Natural killer cell treated with Interleukin-12 subunit alpha and Interleukin-12 subunit beta and Interleukin-15 and Interleukin-18, amount 100 ng/mL, for 72 hours (primary cell): ENCODE measurements at regions not wholly inside any gene's neighbourhood (a gene's known extent, or its start where the extent isn't known, plus 50 kb on each side); places are given as distances from the start of the nearest gene placed in this dataset.
A peak's percentile ranks its signal among the peaks of the same experiment; 100 is the strongest.

ENCODE experiments used
- ATAC-seq, 2 donors: fragments of 150-1000 bp; cut with Tn5 transposase in 1 of 2; sonication (Bioruptor Pico), chemical (Tn5 transposase) in 1 of 2; 2 replicates each; pipeline ENCODE4 v1.10.0; 2021
- DNase-seq: peaks from one replicate; pipeline ENCODE4 v3.0.0; 2022; ENCODE audit warnings: low spot score
- H3K27ac Mint-ChIP-seq, 2 donors: 1 replicate in 1 of 2; 2 replicates in 1 of 2; pipeline ENCODE4 v1.8.0; 2022; ENCODE audit warnings: mixed read lengths in 2 of 2, mild to moderate bottlenecking in 1 of 2, moderate library complexity in 1 of 2
- H3K27me3 Mint-ChIP-seq, 2 donors: 1 replicate in 1 of 2; 2 replicates in 1 of 2; pipeline ENCODE4 v1.8.0; 2022; ENCODE audit warnings: mixed read lengths in 2 of 2
- H3K36me3 Mint-ChIP-seq: one replicate; pipeline ENCODE4 v1.8.0; 2022; ENCODE audit warnings: mixed read lengths
- H3K4me1 Mint-ChIP-seq, 2 donors: 1 replicate in 1 of 2; 2 replicates in 1 of 2; pipeline ENCODE4 v1.8.0; 2022; ENCODE audit warnings: low read depth in 2 of 2, mixed read lengths in 2 of 2, mild to moderate bottlenecking in 1 of 2
- H3K4me3 Mint-ChIP-seq: one replicate; pipeline ENCODE4 v1.8.0; 2022; ENCODE audit warnings: mixed read lengths
- H3K9me3 Mint-ChIP-seq: 2 replicates; pipeline ENCODE4 v1.8.0; 2022; ENCODE audit warnings: mixed read lengths

DNA sequence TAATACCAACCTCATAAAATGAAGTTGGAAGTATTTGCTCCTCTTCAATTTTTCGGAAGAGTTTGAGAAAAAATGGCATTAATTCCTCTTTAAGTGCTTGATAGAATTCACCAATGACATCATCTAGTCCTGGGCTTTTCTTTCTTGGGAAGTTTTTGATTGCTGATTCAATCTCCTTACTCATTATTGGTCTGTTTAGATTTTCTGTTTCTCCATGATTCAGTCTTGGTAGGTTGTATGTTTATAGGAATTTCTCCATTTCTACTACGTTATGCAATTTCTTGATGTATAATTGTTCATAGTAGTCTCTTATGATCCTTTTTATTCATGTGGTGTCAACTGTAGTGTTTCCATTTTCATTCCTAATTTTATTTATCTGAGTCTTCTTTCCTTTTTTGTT, 141.5 kb upstream of the PRNP start:
- Mint-ChIP-seq H3K4me3 (no peak overlapping the region), H3K27me3 (peaks cover 37 to 60% of the 10 kb centered on the region in 2 donors)

GRCh38 chr20:4542270-4542669, 144.0 kb upstream of the PRNP start:
- H3K27ac Mint-ChIP-seq: no peak overlapping the region
- H3K27me3 Mint-ChIP-seq: peaks cover 39 to 65% of the 10 kb centered on the region in 2 donors
- H3K4me3 Mint-ChIP-seq: no peak overlapping the region
- no peaks in the 10 kb centered on the region for H3K36me3 Mint-ChIP-seq
- DNase-seq (no peak), ATAC-seq (no peak)
- no peaks in the 10 kb centered on the region for H3K9me3 Mint-ChIP-seq
- H3K4me1 Mint-ChIP-seq: no peaks in the 10 kb centered on the region

More for the DNA sequence above, 141.5 kb upstream of the PRNP start:
- DNase-seq (no peak), ATAC-seq (no peak)
- Mint-ChIP-seq H3K4me1 (no peaks in the 10 kb centered on the region), H3K27ac (no peak overlapping the region), H3K9me3 (no peaks in the 10 kb centered on the region), H3K36me3 (no peaks in the 10 kb centered on the region)

DNA sequence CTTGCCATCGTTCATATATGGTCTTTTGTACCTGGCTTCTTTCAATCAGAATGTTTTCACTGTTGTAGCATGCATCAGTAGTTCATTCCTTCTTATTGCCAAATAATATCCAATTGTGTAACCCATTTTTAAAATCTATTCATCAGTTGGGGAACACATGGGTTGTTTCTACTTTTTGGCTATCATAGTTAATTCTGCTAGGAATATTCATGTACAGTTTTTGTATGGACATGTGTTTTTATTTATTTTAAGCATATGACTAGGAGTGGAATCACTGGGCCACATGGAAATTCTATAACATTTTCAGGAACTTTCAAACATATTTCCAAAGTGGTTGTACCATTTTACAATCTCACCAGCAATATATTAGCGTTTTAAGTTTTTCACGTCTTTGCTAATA, 151.9 kb upstream of the PRNP start:
- DNase-seq (no peak), ATAC-seq (no peak)
- peaks cover 3% of the 10 kb centered on the region for H3K9me3 Mint-ChIP-seq
- H3K27ac Mint-ChIP-seq: no peak overlapping the region
- peaks cover 25 to 54% of the 10 kb centered on the region in 2 donors for H3K27me3 Mint-ChIP-seq
- H3K4me3 Mint-ChIP-seq: no peak overlapping the region
- H3K36me3 Mint-ChIP-seq: no peaks in the 10 kb centered on the region
- no peaks in the 10 kb centered on the region for H3K4me1 Mint-ChIP-seq

DNA sequence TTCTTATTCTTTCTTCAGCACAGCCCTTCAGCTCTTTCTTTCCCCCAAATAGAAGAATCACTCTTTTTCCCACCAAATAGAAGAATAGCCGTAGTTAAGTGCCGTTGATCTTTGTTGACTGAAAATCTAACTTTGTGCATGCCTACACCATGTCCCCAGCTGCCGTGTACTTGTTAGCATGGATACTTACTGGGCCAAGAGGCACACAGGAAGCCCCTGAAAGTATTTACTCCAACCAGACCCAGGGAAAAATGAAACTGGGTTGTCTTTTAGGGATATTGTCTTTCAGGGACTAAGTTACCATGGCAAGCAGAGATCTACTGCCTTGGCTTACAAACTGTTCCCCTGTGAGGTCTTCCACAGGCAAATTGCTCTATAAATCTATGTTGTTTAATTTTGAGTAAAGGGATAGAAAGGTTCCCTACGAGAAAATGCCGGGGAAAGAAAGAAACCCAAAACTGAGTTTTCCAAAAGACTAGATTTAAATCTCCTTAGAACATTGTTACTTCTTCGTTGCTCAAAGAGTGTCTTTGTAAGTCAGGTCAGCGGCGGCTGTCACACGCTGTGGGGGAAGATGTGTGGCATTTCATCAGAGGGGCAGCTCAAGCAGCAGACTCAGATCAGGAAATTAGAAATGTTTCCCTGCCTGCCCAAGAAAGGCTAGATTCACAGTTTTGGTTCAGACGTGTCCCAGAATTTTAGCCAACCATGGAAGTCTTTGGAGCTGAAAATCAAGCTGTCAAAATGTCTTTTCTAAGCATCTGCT, 152.7 kb upstream of the PRNP start:
- ATAC-seq (no peak), DNase-seq (no peak)
- Mint-ChIP-seq H3K27me3 (peaks cover 21 to 54% of the 10 kb centered on the region in 2 donors), H3K9me3 (peaks cover 3% of the 10 kb centered on the region), H3K36me3 (no peaks in the 10 kb centered on the region), H3K4me1 (no peaks in the 10 kb centered on the region), H3K4me3 (no peak overlapping the region), H3K27ac (no peak overlapping the region)

DNA sequence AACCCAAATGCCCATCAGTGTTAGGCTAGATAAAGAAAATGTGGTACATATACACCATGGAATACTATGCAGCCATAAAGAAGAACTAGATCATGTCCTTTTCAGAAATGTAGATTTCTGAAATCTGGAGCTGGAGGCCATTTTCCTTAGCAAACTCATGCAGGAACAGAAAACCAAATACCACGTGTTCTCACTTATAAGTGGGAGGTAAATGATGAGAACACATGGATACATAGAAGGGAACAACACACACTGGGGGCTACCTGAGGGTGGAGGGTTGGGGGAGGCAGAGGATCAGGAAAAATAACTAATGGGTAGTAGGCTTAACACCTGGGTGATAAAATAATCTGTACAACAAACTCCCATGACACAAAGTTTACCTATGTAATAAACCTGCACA, 153.5 kb upstream of the PRNP start:
- Mint-ChIP-seq H3K36me3 (peaks cover 6% of the 10 kb centered on the region), H3K4me3 (no peak overlapping the region), H3K27ac (no peak overlapping the region), H3K4me1 (no peaks in the 10 kb centered on the region), H3K27me3 (peaks cover 24 to 57% of the 10 kb centered on the region in 2 donors), H3K9me3 (peaks cover 5% of the 10 kb centered on the region)
- DNase-seq: no peak
- ATAC-seq: no peak

- ATAC-seq: no peak
- Mint-ChIP-seq H3K4me1 (no peaks in the 10 kb centered on the region), H3K27ac (no peak overlapping the region)
Measured at GRCh38 chr20:4524792-4525191, 161.5 kb upstream of the PRNP start.

GRCh38 chr20:4524307-4524706, 161.9 kb upstream of the PRNP start:
- Mint-ChIP-seq H3K27me3 (peaks cover 16 to 39% of the 10 kb centered on the region in 2 donors), H3K4me1 (no peaks in the 10 kb centered on the region), H3K27ac (no peak overlapping the region), H3K36me3 (peaks cover 13% of the 10 kb centered on the region), H3K9me3 (peaks cover 5% of the 10 kb centered on the region), H3K4me3 (no peak overlapping the region)
- no peak for DNase-seq
- ATAC-seq: no peak

More at GRCh38 chr20:4524792-4525191, 161.5 kb upstream of the PRNP start:
- Mint-ChIP-seq H3K9me3 (peaks cover 5% of the 10 kb centered on the region), H3K27me3 (peaks cover 16 to 39% of the 10 kb centered on the region in 2 donors), H3K4me3 (no peak overlapping the region), H3K36me3 (peaks cover 13% of the 10 kb centered on the region)
- no peak for DNase-seq

GRCh38 chr20:4522310-4522709, 163.9 kb upstream of the PRNP start:
- Mint-ChIP-seq H3K9me3 (no peaks in the 10 kb centered on the region), H3K4me1 (no peaks in the 10 kb centered on the region), H3K27ac (no peak overlapping the region), H3K36me3 (peaks cover 4% of the 10 kb centered on the region), H3K27me3 (peaks cover 15 to 28% of the 10 kb centered on the region in 2 donors), H3K4me3 (no peak overlapping the region)
- DNase-seq (no peak), ATAC-seq (no peak)

DNA sequence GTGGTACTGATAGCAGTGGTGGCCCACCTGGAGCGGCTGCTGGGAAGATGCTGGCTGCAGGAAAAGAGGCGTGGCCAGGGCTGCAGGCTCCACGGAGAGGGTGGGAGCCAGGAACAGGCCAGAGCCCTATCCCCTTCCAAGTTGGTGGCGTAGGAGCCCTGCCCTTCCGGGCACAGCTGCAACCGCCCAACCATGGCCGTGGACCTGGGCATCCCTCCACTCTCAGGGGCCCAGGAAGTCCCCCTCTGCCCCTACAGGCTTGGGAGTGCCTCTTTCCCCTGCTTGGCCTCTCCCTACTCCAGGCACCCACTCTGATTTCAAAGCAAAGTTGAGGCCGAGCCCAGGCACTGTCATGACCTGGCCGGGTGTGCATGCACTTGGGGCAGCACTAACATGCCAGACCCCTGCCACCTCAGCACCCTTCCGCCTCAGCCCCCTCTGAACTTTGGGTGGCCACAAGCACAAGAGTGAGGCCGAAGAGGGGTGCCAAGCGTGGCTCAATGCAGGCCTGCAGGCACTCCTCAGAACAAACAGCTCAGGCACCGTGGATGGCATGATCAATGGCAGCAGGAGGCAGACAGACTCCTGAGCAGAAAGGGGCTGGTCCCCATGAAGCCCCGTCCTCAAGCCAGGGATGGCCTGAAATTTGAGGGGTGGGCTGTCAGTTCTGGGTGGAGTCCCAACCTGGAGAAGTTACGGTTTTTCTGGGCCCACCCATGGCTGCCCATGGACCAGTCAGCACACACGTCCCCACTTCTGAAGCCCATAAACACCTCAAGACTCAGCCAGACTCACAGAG, 164.9 kb upstream of the PRNP start:
- ATAC-seq (peak; percentile 38 to 40), DNase-seq (no peak)
- Mint-ChIP-seq H3K27me3 (peaks cover 16 to 24% of the 10 kb centered on the region in 2 donors), H3K9me3 (no peaks in the 10 kb centered on the region), H3K4me1 (no peaks in the 10 kb centered on the region), H3K27ac (no peak overlapping the region), H3K36me3 (no peaks in the 10 kb centered on the region), H3K4me3 (no peak overlapping the region)

DNA sequence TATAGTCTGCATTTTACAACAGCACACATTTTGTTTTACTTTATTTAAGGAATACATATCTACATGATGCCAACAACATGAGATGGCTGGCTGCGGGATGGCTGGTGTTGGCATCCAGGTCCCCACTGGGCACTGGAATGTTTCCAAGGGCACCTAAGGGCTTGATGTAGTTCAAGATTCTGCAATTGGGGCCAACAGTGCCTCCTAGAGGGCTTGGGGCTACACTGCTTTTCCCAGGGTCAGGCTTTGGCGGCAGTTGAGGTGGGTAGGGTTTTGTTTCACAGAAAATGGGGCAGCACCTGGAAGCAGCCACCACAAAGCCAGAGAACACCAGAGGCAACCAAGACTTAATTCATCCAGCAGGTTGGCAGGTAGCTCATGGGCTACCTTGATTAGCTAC, 166.7 kb upstream of the PRNP start:
- Mint-ChIP-seq H3K36me3 (no peaks in the 10 kb centered on the region), H3K27ac (no peak overlapping the region), H3K9me3 (no peaks in the 10 kb centered on the region), H3K27me3 (peaks cover 18 to 33% of the 10 kb centered on the region in 2 donors), H3K4me1 (no peaks in the 10 kb centered on the region), H3K4me3 (no peak overlapping the region)
- DNase-seq (no peak), ATAC-seq (no peak)

DNA sequence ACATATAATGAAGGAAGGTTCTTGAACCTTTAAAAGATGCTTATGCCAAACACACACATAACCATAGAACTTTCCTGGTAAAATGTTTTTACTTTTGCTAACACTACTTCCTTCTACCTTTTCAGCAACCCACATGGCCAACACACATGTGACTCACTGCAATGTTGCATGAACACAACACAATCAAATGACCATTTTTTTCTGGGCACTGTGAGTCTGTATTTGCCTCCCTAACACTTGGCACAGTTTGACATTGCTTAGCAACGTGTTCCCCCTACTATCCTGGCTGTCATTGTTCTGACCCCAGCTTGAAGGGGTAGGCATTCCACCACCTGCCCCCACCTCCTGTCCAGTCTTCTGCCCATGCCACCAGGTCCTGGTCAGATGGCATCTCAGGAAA, 169.4 kb upstream of the PRNP start:
- Mint-ChIP-seq H3K4me1 (no peaks in the 10 kb centered on the region), H3K9me3 (no peaks in the 10 kb centered on the region), H3K27me3 (peaks cover 24 to 44% of the 10 kb centered on the region in 2 donors), H3K27ac (no peak overlapping the region), H3K4me3 (no peak overlapping the region), H3K36me3 (no peaks in the 10 kb centered on the region)
- DNase-seq (no peak), ATAC-seq (no peak)

GRCh38 chr20:4513720-4514119, 172.5 kb upstream of the PRNP start:
- Mint-ChIP-seq H3K4me3 (no peak overlapping the region), H3K27ac (no peak overlapping the region), H3K27me3 (peaks cover 36 to 64% of the 10 kb centered on the region in 2 donors), H3K36me3 (peaks cover 5% of the 10 kb centered on the region), H3K4me1 (no peaks in the 10 kb centered on the region), H3K9me3 (no peaks in the 10 kb centered on the region)
- ATAC-seq (no peak), DNase-seq (no peak)

- ATAC-seq: no peak
- peaks cover 33 to 58% of the 10 kb centered on the region in 2 donors for H3K27me3 Mint-ChIP-seq
- H3K4me3 Mint-ChIP-seq: no peak overlapping the region
- peaks cover 5% of the 10 kb centered on the region for H3K36me3 Mint-ChIP-seq
- no peaks in the 10 kb centered on the region for H3K9me3 Mint-ChIP-seq
- H3K4me1 Mint-ChIP-seq: no peaks in the 10 kb centered on the region
- H3K27ac Mint-ChIP-seq: no peak overlapping the region
- DNase-seq: no peak
Measured at GRCh38 chr20:4512891-4513550, 173.2 kb upstream of the PRNP start.

DNA sequence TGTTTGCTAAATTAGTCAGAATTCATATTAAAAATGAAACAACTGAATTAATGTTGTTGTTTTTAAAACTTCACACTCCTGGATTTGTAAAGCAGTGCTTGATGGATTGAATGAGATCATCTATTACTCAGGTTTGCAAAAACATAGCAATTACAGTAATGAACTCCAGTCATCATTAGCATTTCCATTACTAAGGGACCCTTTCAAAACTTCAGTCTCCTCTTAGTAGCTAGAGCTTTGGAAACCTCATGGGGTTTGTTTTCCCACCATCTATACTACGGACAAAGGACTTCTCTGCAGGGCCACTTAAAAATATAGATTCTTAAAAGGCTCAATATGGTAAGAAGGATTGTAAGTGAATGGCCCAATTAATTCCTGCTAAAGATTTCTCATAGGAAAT, 174.5 kb upstream of the PRNP start:
- Mint-ChIP-seq H3K4me1 (no peaks in the 10 kb centered on the region), H3K4me3 (no peak overlapping the region), H3K27ac (no peak overlapping the region), H3K9me3 (no peaks in the 10 kb centered on the region), H3K36me3 (peaks cover 5% of the 10 kb centered on the region), H3K27me3 (peaks cover 29 to 60% of the 10 kb centered on the region in 2 donors)
- ATAC-seq: no peak
- no peak for DNase-seq
